ENCODE measurements at regions not wholly inside any gene's neighbourhood (a gene's known extent, or its start where the extent isn't known, plus 50 kb on each side); places are given as distances from the start of the nearest gene placed in this dataset.
A peak's percentile ranks its signal among the peaks of the same experiment; 100 is the strongest.

DNA sequence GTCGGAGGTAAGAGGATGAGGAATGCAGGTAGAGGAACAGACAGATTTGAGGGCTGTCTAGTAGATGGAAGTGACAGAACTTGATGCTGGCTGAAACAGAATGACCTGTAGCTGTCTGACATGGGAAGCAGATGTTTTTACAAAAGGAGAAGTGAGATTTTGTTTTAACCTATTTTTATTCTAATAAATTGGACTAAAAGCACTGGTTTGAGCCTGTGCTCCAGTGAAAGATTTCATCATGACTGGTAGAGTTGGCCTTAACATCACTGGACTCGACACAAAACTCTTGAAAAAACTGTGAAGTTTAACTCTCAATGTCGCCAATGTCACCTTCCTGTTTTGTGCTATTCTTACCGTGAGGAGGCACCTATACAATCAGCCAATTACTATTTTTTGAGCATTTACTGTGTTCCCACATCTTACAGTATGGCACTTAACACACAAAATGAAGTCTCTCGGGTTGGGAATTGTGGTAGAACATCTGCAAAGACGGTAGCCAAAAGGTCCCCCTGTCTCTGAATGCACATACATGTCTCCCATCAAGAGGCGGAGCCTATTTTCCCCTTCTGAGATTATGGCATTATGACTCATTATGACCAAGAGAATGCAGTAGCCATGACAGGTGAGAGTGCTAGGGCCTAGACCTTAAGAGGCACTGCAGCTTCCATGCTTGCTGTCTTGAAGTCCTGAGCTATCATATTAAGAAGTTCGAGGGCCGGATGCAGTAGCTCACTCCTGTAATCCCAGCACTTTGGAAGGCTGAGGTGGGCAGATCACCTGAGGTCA, 93.2 kb downstream of the FOXF2 start:
- H3K9me3 Mint-ChIP-seq = peaks cover 6% of the 10 kb centered on the region
- no peak for DNase-seq (ENCODE audit: extremely low spot score, unreplicated experiment)
- H3K27me3 Mint-ChIP-seq = peaks cover 3% of the 10 kb centered on the region
- no peak overlapping the region for H3K4me3 Mint-ChIP-seq
- H3K4me1 Mint-ChIP-seq (ENCODE audit: unreplicated experiment) = peaks cover 11% of the 10 kb centered on the region
- TF ChIP-seq, protein P1, sequence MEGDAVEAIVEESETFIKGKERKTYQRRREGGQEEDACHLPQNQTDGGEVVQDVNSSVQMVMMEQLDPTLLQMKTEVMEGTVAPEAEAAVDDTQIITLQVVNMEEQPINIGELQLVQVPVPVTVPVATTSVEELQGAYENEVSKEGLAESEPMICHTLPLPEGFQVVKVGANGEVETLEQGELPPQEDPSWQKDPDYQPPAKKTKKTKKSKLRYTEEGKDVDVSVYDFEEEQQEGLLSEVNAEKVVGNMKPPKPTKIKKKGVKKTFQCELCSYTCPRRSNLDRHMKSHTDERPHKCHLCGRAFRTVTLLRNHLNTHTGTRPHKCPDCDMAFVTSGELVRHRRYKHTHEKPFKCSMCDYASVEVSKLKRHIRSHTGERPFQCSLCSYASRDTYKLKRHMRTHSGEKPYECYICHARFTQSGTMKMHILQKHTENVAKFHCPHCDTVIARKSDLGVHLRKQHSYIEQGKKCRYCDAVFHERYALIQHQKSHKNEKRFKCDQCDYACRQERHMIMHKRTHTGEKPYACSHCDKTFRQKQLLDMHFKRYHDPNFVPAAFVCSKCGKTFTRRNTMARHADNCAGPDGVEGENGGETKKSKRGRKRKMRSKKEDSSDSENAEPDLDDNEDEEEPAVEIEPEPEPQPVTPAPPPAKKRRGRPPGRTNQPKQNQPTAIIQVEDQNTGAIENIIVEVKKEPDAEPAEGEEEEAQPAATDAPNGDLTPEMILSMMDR (conservative IDR thresholded peaks at IDR 0.05) = no peak
- no peaks in the 10 kb centered on the region for H3K36me3 Mint-ChIP-seq
- no peak overlapping the region for H3K27ac Mint-ChIP-seq

DNA sequence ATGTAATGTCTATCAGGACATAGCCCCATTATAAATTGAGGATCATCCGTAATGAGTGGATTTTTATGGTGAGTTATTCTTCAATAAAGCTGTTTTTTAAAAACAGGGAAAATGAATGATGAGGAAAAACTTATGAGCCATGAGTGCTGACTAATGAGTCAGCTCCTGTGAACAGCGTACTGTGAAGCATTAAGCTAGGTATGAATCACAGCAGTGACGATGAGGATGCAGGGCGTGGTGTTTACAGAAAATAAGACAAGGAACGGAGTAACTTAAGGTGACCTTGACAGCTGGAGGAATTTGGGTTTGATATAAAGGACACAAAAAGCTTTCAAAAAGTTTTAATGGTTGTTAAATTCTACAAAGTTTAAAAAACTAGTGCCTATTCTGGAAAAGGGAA, 96.3 kb downstream of the FOXF2 start:
- Mint-ChIP-seq H3K27me3 (peaks cover 3% of the 10 kb centered on the region), H3K27ac (peak overlapping the region; percentile 60), H3K4me3 (no peak overlapping the region), H3K4me1 (ENCODE audit: unreplicated experiment) (peaks cover 14% of the 10 kb centered on the region), H3K9me3 (peaks cover 11% of the 10 kb centered on the region), H3K36me3 (no peaks in the 10 kb centered on the region)
- TF ChIP-seq, protein P1 (conservative IDR thresholded peaks at IDR 0.05) = no peak
- DNase-seq (ENCODE audit: extremely low spot score, unreplicated experiment) = no peak

DNA sequence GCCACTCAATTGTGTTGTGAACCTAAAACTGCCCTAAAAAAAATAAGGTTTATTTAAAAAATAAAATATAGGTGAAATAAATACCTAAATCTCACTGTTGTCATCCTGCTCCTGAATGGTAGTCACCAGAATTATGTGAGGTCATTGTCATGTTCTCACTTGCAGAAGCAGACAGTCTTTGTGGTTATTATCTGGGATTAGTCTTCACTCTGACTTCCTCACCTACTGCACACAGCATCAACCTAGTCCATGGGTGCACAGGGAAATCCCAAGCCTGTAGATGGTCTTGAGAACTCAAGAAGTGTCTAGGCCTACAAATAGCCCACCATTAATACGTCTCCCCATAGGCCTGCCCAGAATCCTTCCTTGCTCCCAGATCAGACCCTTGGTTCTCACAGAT, 97.0 kb downstream of the FOXF2 start:
- Mint-ChIP-seq H3K36me3 (no peaks in the 10 kb centered on the region), H3K4me3 (no peak overlapping the region), H3K4me1 (ENCODE audit: unreplicated experiment) (peaks cover 10% of the 10 kb centered on the region), H3K27ac (no peak overlapping the region), H3K27me3 (peaks cover 3% of the 10 kb centered on the region), H3K9me3 (peaks cover 11% of the 10 kb centered on the region)
- TF ChIP-seq, protein P1 (conservative IDR thresholded peaks at IDR 0.05) = no peak
- no peak for DNase-seq (ENCODE audit: extremely low spot score, unreplicated experiment)

DNA sequence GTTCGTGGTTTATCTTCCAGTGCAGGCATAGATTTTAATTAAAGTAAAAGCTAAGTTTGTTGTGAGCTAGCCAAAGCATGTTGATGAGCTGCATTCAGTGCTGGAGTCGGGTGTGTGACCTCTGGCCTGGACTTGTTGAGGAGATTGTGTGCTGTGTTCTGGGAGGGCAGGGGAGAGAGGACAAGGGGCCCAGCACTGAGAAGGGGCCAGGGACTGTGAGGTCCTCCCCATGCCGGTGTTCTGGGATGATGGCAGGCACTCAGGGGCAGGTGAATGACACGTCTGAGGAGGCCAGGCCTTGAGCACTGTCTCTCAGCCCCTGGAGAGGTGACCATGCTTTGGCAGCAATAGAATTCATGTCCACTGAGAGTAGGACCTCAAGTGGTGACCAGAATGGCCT, 97.9 kb downstream of the FOXF2 start:
- H3K27ac Mint-ChIP-seq = no peak overlapping the region

DNA sequence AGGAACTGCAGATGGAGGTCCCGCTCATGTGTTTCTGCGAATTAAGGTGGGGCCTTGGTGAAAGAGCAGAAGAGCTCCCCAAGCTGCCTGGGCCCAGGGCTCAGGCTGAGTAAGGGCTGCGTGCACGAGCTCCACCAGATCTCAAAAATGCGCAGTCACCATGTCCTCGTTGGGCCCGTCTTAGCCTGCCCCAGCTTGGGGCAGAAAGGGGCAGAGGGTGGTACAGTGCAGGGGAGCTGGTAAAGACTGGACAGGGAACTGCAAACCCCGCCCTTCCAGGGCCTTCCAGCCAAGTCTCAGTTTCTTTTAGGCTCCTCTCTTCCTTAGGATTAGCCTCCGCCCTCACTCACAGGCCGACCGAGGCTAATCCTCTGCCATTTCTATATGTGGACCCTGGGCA, 101.6 kb downstream of the FOXF2 start:
- Mint-ChIP-seq H3K9me3 (peaks cover 11% of the 10 kb centered on the region), H3K36me3 (no peaks in the 10 kb centered on the region), H3K27ac (no peak overlapping the region), H3K27me3 (peaks cover 3% of the 10 kb centered on the region), H3K4me1 (ENCODE audit: unreplicated experiment) (peaks cover 3% of the 10 kb centered on the region), H3K4me3 (no peak overlapping the region)
- DNase-seq (ENCODE audit: extremely low spot score, unreplicated experiment) = no peak
- TF ChIP-seq, protein P1 (conservative IDR thresholded peaks at IDR 0.05) = no peak

More for the DNA sequence above, 97.9 kb downstream of the FOXF2 start:
- Mint-ChIP-seq H3K9me3 (peaks cover 11% of the 10 kb centered on the region), H3K4me1 (ENCODE audit: unreplicated experiment) (peaks cover 3% of the 10 kb centered on the region), H3K4me3 (no peak overlapping the region), H3K36me3 (no peaks in the 10 kb centered on the region), H3K27me3 (peaks cover 3% of the 10 kb centered on the region)
- TF ChIP-seq, protein P1 (conservative IDR thresholded peaks at IDR 0.05) = no peak
- DNase-seq (ENCODE audit: extremely low spot score, unreplicated experiment) = no peak

All from type B pancreatic cell (in vitro differentiated cells).